ENCODE measurements at regions not wholly inside any gene's neighbourhood (a gene's known extent, or its start where the extent isn't known, plus 50 kb on each side); places are given as distances from the start of the nearest gene placed in this dataset.

GRCh38 chr6:91094806-91095475 lies 508.1 kb upstream of the MAP3K7 start:
- TF ChIP-seq CTCF (conservative IDR thresholded peaks at IDR 0.05; ENCODE audit: low read depth, low read length): no peak
- no peak for TF ChIP-seq EZH2 (IDR thresholded peaks at IDR 0.05; ENCODE audit: low read length, unreplicated experiment)
- no peak for TF ChIP-seq EZH2phosphoT487 (IDR thresholded peaks at IDR 0.05; ENCODE audit: borderline replicate concordance, low read length)

Measured in PC-3 (cell line).